ENCODE measurements at regions not wholly inside any gene's neighbourhood (a gene's known extent, or its start where the extent isn't known, plus 50 kb on each side); places are given as distances from the start of the nearest gene placed in this dataset.
"Not testable (repeated sequence)": the region's sequence is repeated elsewhere in the genome, so short reads cannot be mapped to it uniquely, and the experiment has no call there.

GRCh38 chr15:92705764-92706163 is 50.2 kb upstream of the FAM174B start:
- no peak for DNase-seq (ENCODE audit: low read depth)

- DNase-seq (ENCODE audit: low read depth), result no peak
Measured at GRCh38 chr15:92706201-92706600, 50.6 kb upstream of the FAM174B start.

- DNase-seq (ENCODE audit: low read depth), result no peak
Measured at GRCh38 chr15:92707880-92708551, 52.4 kb upstream of the FAM174B start.

GRCh38 chr15:92708635-92709034 is 53.1 kb upstream of the FAM174B start:
- DNase-seq (ENCODE audit: low read depth), result no peak

GRCh38 chr15:92709110-92709790 is 53.7 kb upstream of the FAM174B start:
- no peak for DNase-seq (ENCODE audit: low read depth)

GRCh38 chr15:92711457-92711831 is 55.9 kb upstream of the FAM174B start:
- DNase-seq (ENCODE audit: low read depth), result no peak

- DNase-seq (ENCODE audit: low read depth), result no peak
Measured at GRCh38 chr15:92714077-92714476, 58.5 kb upstream of the FAM174B start.

GRCh38 chr15:92714477-92715401 is 59.2 kb upstream of the FAM174B start:
- peak; percentile 50 for DNase-seq (ENCODE audit: low read depth)

- no peak for DNase-seq (ENCODE audit: low read depth)
Measured at GRCh38 chr15:92715758-92716157, 60.2 kb upstream of the FAM174B start.

- no peak for DNase-seq (ENCODE audit: low read depth)
Measured at GRCh38 chr15:92719021-92719420, 63.4 kb upstream of the FAM174B start.

- no peak for DNase-seq (ENCODE audit: low read depth)
Measured at GRCh38 chr15:92724144-92724543, 68.6 kb upstream of the FAM174B start.

- no peak for DNase-seq (ENCODE audit: low read depth)
Measured at GRCh38 chr15:92725171-92725570, 69.6 kb upstream of the FAM174B start.

- DNase-seq (ENCODE audit: low read depth), result no peak
Measured at GRCh38 chr15:92728266-92728665, 72.7 kb upstream of the FAM174B start.

- no peak for DNase-seq (ENCODE audit: low read depth)
Measured at GRCh38 chr15:92733090-92733933, 77.7 kb upstream of the FAM174B start.

- no peak for DNase-seq (ENCODE audit: low read depth)
Measured at GRCh38 chr15:92733934-92734521, 78.5 kb upstream of the FAM174B start.

GRCh38 chr15:92739246-92739645 is 83.7 kb upstream of the FAM174B start:
- not testable (repeated sequence) for DNase-seq (ENCODE audit: low read depth)

GRCh38 chr15:92745845-92746271 is 90.3 kb upstream of the FAM174B start:
- no peak for DNase-seq (ENCODE audit: low read depth)

- DNase-seq (ENCODE audit: low read depth), result no peak
Measured at GRCh38 chr15:92747047-92747446, 91.5 kb upstream of the FAM174B start.

GRCh38 chr15:92749216-92749615 is 93.6 kb upstream of the FAM174B start:
- DNase-seq (ENCODE audit: low read depth), result no peak

- DNase-seq (ENCODE audit: low read depth), result no peak
Measured at GRCh38 chr15:92749946-92750345, 94.4 kb upstream of the FAM174B start.

GRCh38 chr15:92751528-92751927 is 96.0 kb upstream of the FAM174B start:
- DNase-seq (ENCODE audit: low read depth), result no peak
